LoVo (cell line): ENCODE measurements at regions not wholly inside any gene's neighbourhood (a gene's known extent, or its start where the extent isn't known, plus 50 kb on each side); places are given as distances from the start of the nearest gene placed in this dataset.

ENCODE experiments used
- DNase-seq: peaks from one replicate; pipeline ENCODE4 v3.0.0-alpha.2; 2016; ENCODE audit warnings: low spot score

DNA sequence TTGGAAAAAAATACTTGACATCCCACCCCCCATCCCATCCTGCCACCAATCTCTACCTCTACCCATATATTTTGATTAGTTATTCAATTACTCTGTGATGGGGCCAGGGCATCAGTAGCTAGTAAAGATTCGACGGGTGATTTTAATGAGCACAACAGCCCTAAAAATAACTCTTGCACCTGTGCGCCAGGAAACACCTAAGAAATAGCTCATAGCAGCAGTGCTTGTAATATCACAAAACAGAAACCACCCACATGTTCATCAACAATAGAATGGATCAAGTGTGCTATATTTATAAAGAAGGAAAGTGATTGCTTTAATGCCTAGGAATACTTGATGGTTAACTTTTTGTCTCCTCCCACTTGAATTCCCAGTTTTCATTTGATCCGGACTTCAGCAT lies 225.6 kb upstream of the LCORL start:
- no peak for DNase-seq

DNA sequence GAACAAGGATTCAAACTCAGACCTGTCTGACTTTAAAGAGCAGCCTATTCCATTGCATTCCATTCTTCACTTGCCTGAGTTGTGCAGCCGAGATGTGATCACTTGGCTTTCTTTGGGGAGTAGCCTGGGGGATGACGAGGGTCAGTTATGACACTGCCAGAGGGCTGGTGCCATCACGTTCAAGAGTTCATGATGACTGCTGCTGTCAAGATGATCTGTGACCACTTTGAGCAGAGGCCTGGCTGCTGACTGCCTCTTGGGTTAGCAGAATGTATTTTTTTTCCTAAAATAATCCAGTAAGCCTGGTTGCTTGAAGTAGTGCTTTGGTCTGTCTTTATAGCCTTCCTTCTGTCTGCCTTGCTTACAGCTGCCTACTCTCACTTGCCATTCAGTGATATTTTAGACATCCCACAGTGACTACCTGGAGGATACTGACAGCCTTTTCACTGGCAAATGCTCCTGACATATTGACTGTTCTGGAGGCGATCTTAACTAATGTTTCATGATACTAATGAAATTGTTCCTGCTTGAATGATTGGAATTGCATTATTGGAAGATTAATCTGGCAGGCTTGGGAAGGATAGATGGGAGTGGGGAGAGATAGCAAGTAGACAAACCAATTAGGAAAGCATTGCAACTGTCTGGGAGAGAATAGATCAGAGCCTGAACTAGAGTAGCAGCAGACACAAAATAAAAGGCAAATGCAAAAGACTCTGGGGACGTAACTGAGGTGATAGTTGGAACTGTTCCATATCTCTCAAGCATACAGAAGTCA lies 221.6 kb upstream of the LCORL start:
- no peak for DNase-seq

DNA sequence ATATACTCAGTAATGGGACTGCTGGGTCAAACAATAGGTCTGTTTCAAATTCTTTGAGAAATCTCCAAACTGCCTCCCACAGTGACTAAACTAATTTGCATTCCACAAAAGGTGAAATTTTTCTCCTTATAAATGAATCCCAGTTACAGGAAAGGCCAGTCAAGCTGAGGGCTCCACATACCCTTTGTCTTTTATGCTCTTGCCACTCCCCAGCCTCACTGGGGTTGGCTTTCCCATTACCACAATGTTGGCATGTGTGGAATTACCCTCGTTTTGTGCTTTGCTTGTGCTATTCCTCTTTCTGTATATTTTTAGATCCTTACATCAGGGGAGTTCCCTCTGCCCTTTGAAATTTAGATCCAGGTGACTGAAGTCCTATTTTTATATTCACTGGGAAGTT lies 220.2 kb upstream of the LCORL start:
- no peak for DNase-seq

DNA sequence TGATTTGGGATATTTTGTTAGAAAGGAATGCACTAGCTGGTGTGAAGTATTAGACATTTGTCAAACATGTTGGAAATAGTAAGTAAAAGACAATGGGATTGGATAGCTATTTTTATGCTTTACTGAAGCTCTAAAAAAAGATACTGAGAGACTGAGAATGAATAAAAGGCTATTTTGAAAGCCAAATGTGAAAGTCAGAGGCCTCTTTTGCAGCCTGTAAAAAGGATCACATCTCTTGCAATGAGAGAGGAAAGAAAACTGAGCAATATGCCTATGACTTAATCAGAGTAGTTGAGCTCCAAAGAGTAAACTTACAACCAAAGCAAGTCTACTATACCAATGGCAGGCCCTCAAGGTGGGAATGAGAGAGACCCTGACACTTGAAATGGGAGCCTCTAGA lies 212.6 kb upstream of the LCORL start:
- no peak for DNase-seq

DNA sequence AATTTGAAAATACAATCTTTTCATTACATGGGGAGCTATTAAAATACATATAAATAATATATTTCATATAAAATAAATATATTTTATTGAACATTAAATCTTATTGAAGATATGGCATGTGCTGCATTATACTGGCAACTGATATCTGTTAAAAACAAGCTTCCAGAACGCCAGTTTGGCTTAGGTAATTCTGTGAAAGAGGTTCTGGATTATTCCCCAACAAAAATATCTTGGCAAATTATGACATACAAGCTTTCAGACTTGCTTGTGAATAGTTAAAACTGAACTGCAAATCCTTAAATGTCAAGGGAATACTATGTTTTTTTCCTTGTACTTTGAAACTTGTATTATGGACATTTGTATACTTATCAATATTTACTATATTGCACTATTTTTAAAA lies 210.2 kb upstream of the LCORL start:
- no peak for DNase-seq

DNA sequence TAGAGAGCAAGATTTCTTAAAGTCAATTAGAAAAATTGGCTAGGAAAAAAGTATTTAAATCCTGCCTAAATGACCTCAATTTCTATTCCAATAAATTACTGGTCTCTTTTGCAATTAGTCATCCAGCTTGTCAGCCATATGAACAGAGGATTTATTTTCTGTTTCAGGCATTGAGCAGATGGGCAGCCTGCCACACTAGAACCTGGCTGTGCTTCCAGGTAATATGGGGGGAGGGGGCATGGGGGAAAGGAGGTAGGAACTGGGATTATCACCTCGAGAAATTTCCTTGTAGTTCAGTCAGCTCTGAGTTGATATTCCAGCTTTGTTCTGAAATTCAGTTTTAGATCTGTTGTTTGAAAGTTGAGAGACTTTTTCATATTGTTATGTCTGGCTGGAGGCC lies 206.3 kb upstream of the LCORL start:
- no peak for DNase-seq

DNA sequence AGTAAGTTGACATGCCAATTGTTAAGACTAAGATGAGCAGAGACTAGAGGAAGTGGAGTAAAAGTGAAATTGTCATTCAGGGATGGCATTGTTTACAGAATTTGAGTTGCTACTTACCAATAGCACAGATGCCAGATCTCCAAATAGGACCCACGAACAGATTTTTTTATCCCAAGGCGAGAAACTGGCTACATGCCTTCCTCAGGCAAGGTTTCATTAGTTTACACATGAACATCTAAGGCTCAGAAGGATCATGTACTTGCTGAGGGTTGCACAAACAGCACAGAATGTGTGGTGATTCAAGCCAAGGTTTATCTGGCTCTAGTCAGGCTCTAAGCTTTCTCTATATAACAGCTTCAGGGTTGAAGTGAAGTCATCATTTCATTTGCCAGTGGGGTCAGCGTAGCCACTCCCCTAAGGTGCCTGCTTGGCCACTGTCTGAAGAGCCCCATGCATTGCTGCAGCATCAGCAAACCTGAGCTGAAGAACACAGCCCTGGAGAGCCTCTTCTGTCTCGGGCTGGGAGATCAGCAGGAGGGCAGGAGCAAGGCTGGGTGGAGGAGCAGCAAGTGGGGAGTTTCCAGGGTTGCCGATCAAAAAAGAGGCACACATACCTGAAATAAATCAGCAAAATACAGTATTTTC lies 193.0 kb upstream of the LCORL start:
- no peak for DNase-seq

DNA sequence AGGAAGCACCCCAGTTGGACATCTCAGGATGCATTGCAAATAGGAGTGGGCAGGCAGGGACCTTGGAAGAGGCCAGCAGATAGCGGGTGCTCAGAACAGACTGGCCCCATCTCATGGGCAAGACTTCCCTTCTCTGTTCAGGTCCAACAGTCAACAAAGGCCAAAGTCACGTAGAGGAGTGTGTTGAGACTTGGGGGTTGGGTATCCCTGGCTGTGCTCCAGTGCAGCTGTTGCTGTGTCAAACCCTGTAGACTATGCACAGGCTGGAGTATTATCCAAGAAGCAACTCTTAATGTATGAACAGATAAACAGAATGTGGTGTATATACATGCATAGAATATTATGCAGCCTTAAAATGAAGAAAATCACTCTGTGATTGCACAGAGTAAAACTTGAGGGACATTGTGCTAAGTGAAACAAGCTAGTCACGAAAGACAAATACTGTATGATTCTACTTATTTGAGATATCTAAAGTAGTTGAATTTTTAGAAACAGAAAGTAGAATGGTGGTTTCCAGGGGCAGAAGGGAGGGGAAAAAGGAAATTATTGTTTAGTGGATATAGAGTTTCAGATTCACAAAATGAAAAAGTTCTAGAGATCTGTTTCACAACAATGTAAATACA lies 192.1 kb upstream of the LCORL start:
- no peak for DNase-seq

DNA sequence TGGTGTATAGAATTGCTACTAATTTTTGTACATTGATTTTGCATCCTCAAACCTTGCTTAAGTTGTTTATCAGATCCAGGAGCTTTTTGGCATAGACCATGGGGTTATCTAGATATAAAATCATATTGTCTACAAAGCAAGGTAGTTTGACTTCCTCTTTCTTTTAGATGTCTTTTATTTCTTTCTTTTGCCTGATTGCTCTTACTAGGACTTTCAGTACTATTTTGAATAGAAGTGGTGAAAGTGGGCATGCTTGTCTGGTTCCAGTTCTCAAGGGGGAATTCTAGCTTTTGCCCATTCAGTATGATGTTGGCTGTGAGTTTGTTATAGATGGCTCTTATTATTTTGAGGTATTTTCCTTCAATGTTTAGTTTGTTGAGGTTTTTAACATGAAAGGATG lies 187.9 kb upstream of the LCORL start:
- DNase-seq: no peak

DNA sequence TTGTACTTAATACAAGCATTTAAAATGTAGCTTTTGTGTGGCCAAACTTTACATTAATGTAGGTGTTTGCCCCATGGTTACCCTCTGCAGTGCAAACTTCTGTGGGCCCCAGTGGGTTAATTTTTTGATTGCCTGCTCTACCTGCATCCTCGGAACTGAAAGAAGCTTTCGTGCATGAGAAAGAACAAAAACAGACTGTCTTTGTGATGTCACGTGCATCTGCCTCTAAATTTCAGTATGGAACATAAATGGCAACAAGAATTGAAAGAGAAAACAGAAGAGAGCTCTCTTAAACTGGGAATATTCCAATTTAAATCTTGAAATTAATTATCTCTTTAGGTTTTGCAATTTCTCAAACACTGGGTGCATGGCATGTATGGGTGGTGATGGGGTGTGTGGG lies 182.4 kb upstream of the LCORL start:
- no peak for DNase-seq

DNA sequence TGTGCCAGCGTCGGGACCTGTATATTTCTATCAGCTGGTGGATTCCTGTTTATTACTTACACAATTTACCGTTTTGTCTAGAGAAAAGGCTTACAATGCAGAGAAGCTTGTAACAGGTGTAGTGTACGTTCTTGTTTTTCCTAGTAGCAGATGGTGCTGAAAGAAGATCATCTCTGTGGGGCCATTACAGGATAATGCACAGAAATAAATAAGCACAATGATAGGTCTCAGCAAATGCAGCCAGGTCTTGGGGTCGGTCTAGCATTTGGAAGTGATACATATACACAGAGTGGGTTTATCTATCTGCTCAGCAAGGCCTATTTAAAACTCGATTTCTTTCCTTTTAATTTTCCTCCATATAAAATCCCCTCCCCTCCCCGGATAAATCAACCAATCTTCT lies 180.9 kb upstream of the LCORL start:
- no peak for DNase-seq

DNA sequence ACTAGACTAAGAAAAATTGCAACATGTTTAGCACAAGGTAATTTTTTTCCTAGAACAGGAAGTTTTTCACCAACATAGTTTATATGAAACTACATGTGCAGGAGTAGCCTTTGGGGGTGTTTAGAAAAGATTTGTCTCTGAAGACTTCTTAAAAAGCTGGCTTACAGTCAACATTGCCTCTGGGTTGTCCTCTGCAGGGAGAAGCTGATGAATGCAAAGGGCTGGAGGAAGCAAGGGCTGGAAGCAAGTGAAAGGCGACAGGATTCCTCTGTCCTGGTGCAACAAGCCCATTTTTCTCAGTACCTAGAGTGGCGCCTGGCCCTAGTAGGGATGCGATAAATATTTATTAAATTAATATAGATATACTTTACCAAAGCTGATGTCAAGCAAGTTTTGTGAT lies 180.3 kb upstream of the LCORL start:
- no peak for DNase-seq

DNA sequence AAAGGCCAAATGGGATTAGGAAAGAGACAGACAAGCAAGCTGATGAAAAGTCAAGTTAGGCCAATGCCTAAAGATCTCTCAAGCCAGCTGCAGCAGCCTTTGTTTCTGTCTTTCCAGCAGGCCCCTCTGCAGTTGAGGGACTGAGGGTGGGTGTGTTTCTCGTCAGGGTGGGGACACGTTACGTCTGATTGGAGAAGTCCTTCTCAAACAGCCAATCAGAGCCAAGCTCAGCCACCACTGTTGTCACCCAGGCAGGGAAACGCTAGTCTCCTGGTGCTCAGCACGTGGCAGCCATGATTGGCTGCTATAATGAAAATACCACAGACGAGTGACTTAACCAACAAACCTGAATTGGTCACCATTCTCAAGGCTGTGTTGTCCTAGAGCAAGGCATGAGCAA lies 177.1 kb upstream of the LCORL start:
- DNase-seq: no peak

DNA sequence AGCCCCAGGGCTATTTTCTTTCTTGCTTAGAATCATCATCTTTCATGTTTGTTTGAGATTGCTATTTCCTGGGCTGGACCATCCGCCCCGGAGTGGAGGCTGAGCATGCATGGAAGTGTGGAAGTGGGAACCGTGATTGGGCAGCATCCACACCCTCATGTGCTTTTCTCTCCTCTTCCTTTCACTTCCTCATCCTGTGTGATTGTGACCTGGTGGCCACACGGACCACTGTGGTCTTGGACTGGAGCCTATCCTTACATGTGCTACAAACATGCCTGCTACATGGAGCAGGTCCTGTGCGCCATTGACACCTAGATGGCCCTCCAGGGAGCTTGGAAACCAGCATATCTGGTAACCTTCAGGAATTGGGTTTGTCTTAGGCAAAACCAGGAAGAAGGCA lies 175.9 kb upstream of the LCORL start:
- DNase-seq: no peak

DNA sequence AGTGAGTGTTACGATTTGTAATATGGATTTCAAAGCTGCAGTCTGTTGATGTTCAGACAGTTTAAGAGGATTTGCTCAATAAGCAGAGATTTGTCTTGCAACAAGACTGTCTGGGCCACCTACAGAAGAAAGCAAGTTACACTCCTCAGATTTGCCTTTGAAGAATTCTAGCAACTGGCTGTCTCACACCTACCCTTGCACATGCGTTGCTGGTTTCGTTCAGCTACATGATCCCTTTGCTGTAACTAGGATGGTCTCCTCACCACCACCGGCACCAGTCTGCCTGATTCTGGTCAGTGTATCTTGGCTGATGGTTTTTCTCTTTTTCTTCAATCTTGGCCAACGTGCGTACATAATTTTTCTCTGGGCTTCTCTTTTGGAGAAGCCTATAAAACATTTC lies 172.7 kb upstream of the LCORL start:
- DNase-seq: no peak

DNA sequence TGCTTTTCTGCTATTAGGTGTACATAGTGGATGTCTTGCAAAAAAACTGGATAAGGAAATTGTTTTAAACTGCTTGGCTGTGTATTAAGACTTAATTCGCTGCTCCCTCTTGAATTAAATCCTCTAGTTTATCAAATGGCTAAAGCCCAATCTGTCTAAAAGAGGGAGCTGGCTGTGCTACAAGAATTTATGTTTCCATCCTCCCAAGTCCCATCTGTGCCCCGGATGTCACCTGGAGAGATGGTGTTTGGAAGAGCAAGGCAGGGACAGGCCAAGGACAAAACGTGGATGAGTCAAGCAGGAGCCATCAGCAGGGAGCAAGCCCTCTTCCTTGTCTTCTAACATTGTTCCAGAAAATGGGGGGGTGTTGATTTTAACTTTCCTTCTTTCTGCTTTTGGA lies 171.3 kb upstream of the LCORL start:
- no peak for DNase-seq

DNA sequence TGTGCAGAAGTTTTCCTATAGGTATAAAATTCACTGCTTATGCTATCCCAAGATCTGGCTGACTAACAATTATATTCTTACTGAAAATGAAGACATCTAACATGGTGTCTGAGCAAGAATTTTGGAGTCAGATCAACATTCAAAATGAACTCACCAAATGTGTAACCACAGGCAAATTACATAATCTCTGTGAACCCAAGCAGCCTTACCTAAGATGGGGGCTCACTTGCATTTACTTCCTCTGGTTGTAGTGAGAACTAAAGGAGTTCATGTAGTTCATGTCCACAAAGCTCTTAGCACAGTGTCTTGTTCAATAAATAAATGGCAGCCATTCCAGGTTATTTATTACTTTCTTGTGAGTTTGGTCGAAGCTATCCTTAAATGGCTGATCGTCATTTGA lies 163.9 kb upstream of the LCORL start:
- no peak for DNase-seq

DNA sequence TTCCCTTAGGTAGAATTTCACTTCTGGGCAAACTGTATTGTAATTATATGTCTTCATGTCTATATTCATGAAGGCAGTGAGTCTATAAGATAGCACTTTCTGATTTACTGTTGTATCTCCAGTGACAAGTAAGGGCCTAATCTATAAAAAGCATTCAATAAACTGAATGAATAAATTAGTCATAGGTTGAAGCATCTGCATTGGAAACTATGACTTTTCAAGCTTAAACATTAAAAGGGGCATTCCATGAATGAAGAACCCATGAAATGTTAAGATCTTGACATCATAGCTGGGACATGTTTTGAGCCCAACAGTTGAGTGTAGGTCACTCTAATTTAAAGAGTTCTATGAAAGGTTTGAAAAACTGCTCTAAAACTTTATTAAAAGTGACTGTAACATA lies 159.3 kb upstream of the LCORL start:
- DNase-seq: no peak

DNA sequence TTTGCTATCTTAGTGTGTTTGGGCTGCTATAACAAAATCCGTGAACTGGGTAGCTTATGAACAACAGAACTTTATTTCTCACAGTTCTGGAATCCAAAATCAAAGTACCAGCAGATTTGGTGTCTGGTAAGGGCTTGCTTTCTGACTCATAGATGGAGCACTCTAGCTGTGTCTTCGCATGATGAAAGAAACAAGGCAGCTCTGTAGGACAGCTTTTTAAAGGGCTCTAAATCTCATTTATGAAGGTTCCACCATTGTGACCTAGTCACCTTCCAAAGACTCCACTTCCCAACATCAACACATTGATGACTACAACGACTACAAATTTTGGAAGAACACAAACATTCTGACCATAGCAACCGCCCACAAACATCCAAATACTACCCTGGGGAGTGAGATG lies 158.6 kb upstream of the LCORL start:
- DNase-seq: no peak

DNA sequence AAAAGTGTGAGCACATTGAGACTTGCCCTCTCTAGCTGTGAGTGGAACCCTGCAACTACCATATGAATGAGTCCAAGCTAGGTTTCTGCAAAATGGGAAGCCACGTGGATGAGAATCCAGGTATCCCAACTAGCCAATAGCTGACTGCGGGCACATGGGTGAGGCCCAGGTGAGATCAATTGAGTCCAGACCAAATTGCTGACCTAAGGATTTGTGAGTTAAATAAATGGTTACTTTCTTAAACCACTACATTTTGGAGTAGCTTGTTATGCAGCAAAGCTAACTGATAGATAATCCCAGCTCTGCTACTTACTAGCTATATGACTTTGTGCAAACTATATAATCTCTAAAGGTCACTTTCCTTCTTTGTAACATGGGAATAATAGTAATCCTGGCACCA lies 150.3 kb upstream of the LCORL start:
- DNase-seq: no peak

DNA sequence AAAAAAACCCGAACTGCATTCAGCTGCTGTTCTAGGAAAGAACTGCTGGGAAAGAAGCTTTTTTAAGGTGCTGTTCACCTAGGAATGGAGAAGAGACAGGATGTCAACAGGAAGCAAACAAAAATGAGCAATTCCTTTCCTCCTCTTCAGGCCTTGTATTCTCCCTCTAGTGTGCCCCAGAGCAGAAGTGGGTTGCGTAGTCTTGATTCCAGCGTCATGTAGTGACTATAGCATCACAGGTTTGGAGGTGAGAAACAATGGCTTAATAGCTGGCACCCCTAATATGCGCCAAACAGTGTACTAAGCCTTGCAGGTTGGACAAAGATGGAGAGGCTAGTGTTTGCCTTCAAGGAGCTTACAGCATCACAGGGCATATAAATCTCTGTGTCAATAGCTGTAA lies 146.3 kb upstream of the LCORL start:
- DNase-seq: no peak

DNA sequence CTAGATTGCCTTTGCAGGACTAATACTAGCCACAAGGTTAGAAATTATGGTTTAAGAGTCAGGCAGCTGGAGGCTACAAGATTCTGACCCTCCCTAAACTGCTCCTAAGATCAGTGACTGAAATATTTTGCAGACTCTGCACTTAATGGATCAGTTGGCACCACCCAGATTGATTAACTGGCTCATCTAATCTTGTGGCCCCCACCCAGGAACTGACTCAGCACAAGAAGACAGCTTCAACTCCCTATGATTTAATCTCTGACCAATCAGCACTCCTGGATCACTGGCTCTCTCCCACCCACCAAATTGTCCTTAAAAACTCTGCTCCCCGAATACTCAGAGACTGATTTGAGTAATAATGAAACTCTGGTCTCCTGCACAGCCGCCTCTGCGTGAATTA lies 145.4 kb upstream of the LCORL start:
- DNase-seq: no peak

DNA sequence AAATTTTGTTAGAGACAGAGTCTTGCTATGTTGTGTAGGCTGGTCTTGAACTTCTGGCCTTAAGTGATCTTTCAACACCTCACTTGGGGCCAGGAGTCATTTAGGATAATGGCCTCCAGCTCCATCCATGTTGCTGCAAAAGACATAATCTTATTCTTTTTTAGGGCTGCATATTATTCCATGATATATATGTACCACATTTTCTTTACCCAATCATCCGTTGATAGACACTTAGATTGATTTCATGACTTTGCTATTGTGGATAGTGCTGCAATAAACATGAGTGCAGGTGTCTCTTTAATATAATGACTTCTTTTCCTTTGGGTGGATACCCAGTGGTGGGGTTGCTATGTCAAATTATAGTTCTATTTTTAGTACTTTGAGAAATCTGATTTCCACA lies 140.9 kb upstream of the LCORL start:
- DNase-seq: no peak
